Stimulated activated CD8-positive, alpha-beta memory T cell treated with anti-CD3 and anti-CD28 coated beads, Interleukin-12 subunit alpha, Interleukin-12 subunit beta, amount 100 ng/mL, for 1 hour (primary cell): ENCODE measurements at regions not wholly inside any gene's neighbourhood (a gene's known extent, or its start where the extent isn't known, plus 50 kb on each side); places are given as distances from the start of the nearest gene placed in this dataset.
A peak's percentile ranks its signal among the peaks of the same experiment; 100 is the strongest.

Experiments
- DNase-seq: peaks from one replicate; pipeline ENCODE4 v3.0.0-alpha.2; 2020; ENCODE audit warnings: low read depth

GRCh38 chr13:29713839-29714238 lies 118.4 kb upstream of the SLC7A1 start:
- DNase-seq, result no peak

GRCh38 chr13:29711776-29712175 lies 116.3 kb upstream of the SLC7A1 start:
- no peak for DNase-seq

GRCh38 chr13:29710511-29710910 lies 115.0 kb upstream of the SLC7A1 start:
- DNase-seq, result no peak

GRCh38 chr13:29709407-29710069 lies 114.0 kb upstream of the SLC7A1 start:
- DNase-seq, result no peak

GRCh38 chr13:29707876-29708543 lies 112.5 kb upstream of the SLC7A1 start:
- peak; percentile 8 for DNase-seq

- no peak for DNase-seq
Observed at GRCh38 chr13:29706923-29707322, 111.4 kb upstream of the SLC7A1 start.

GRCh38 chr13:29704648-29705047 lies 109.2 kb upstream of the SLC7A1 start:
- no peak for DNase-seq

GRCh38 chr13:29703421-29703820 lies 107.9 kb upstream of the SLC7A1 start:
- no peak for DNase-seq

- DNase-seq, result no peak
Observed at GRCh38 chr13:29702912-29703351, 107.4 kb upstream of the SLC7A1 start.

GRCh38 chr13:29698106-29698505 lies 102.6 kb upstream of the SLC7A1 start:
- DNase-seq, result no peak

- no peak for DNase-seq
Observed at GRCh38 chr13:29696606-29697005, 101.1 kb upstream of the SLC7A1 start.

- no peak for DNase-seq
Observed at GRCh38 chr13:29693275-29693945, 97.9 kb upstream of the SLC7A1 start.

GRCh38 chr13:29689548-29689947 lies 94.1 kb upstream of the SLC7A1 start:
- no peak for DNase-seq

- no peak for DNase-seq
Observed at GRCh38 chr13:29688193-29688592, 92.7 kb upstream of the SLC7A1 start.

GRCh38 chr13:29684441-29684840 lies 89.0 kb upstream of the SLC7A1 start:
- no peak for DNase-seq

- no peak for DNase-seq
Observed at GRCh38 chr13:29683041-29683440, 87.6 kb upstream of the SLC7A1 start.

- DNase-seq, result no peak
Observed at GRCh38 chr13:29681864-29682263, 86.4 kb upstream of the SLC7A1 start.

- DNase-seq, result no peak
Observed at GRCh38 chr13:29679396-29680053, 84.0 kb upstream of the SLC7A1 start.

GRCh38 chr13:29677627-29678026 lies 82.1 kb upstream of the SLC7A1 start:
- no peak for DNase-seq

- no peak for DNase-seq
Observed at GRCh38 chr13:29676941-29677452, 81.5 kb upstream of the SLC7A1 start.

GRCh38 chr13:29676535-29676934 lies 81.0 kb upstream of the SLC7A1 start:
- no peak for DNase-seq

GRCh38 chr13:29674532-29674931 lies 79.0 kb upstream of the SLC7A1 start:
- no peak for DNase-seq

GRCh38 chr13:29664591-29664990 lies 69.1 kb upstream of the SLC7A1 start:
- DNase-seq, result no peak
